ENCODE measurements at regions not wholly inside any gene's neighbourhood (a gene's known extent, or its start where the extent isn't known, plus 50 kb on each side); places are given as distances from the start of the nearest gene placed in this dataset.

DNA sequence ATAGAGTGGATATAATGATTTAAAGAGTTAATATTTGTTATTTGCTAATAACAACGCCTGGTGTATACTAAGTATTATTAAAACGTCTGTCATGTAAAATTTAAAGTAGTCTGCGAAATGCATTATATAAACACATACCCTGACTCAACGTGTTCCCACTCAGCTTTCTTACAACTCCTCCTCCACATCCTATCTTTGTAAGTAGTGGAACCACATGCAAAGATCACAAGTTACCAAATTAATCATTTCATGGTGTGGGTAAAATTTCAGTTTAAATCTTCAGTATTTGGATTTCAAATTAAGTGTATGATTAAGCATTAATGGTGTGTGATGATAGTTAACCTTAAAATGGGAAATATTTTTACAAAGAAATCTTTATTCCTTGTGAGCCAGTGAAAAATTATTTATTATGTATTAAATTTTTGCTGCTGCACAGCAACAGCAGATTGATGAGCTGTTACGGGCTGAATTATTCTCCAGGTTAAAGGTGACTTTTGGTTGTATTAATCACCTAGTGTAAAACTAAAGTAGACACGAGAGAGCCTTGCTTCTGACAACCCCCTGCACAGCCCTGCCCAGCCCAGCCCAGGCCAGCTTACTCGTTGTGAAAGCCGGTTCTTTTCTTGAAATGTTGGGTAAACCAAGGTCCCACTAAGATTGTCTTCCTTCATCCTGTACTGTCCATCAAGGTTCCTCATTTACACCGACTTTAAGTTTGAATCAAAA is 373.5 kb downstream of the DTWD2 start:
- H3K36me3 ChIP-seq = no peaks in the 10 kb centered on the region
- TF ChIP-seq POLR2AphosphoS5 (IDR thresholded peaks at IDR 0.05) = no peak
- no peak for TF ChIP-seq CTCF (IDR thresholded peaks at IDR 0.05)
- no peak for TF ChIP-seq EP300 (IDR thresholded peaks at IDR 0.05)
- no peak for TF ChIP-seq POLR2A (IDR thresholded peaks at IDR 0.05)
- H3K4me1 ChIP-seq = peaks cover 0 to 21% (median 0%) of the 10 kb centered on the region in 3 donors
- no peaks in the 10 kb centered on the region for H3K9me3 ChIP-seq
- no peak for ATAC-seq
- no peak overlapping the region for H3K4me3 ChIP-seq
- H3K27ac ChIP-seq = peak overlapping the region in 1 of 4 donors; percentile 12
- WGBS, 2 donors (ENCODE audit: low coverage in 1 of 2) = 31 to 32% methylated on average over 8 to 9 of the region's 9 CpGs
- H3K27me3 ChIP-seq = no peaks in the 10 kb centered on the region

GRCh38 chr5:118611332-118611945 is 376.9 kb downstream of the DTWD2 start:
- Histone ChIP-seq H3K36me3 (no peaks in the 10 kb centered on the region), H3K27me3 (no peaks in the 10 kb centered on the region), H3K9me3 (no peaks in the 10 kb centered on the region), H3K4me3 (no peak overlapping the region), H3K4me1 (peaks cover 0 to 18% (median 0%) of the 10 kb centered on the region in 3 donors), H3K27ac (no peak overlapping the region)
- WGBS, 2 donors (ENCODE audit: low coverage in 1 of 2) = 86 to 88% methylated on average over 5 of the region's 5 CpGs
- ATAC-seq = no peak
- TF ChIP-seq EP300 (IDR thresholded peaks at IDR 0.05) = no peak
- peak in 1 of 4 experiments; percentile 33 for TF ChIP-seq CTCF (IDR thresholded peaks at IDR 0.05)

DNA sequence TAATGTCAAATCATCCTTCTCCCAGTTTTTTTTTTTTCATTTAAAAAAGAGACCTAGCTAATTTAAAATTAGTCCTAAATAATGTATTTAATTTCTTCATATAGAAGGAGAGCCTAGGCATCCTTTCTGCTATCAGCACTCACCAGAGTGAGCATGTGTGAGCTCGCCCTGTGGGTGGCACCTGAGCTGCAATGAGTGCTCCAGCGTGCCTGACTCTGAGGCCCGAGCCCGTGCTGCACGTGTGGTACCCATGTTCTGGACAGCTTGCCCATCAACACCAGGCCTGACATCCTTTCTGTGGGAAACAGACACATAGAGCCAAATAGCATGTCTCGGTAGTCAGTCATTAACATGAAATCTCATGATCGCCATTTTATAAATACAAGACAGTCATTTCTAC is 381.4 kb downstream of the DTWD2 start:
- H3K9me3 ChIP-seq = no peaks in the 10 kb centered on the region
- H3K4me3 ChIP-seq = no peak overlapping the region
- H3K4me1 ChIP-seq = no peaks in the 10 kb centered on the region
- 88 to 94% methylated on average over 7 of the region's 7 CpGs for WGBS, 2 donors (ENCODE audit: low coverage in 1 of 2)
- no peak overlapping the region for H3K27ac ChIP-seq
- H3K27me3 ChIP-seq = no peaks in the 10 kb centered on the region
- TF ChIP-seq CTCF (IDR thresholded peaks at IDR 0.05) (no peak), EP300 (IDR thresholded peaks at IDR 0.05) (no peak), POLR2AphosphoS5 (IDR thresholded peaks at IDR 0.05) (no peak), POLR2A (IDR thresholded peaks at IDR 0.05) (no peak)
- H3K36me3 ChIP-seq = no peaks in the 10 kb centered on the region
- no peak for ATAC-seq

GRCh38 chr5:118605761-118606160 is 382.6 kb downstream of the DTWD2 start:
- Histone ChIP-seq H3K27ac (no peak overlapping the region), H3K9me3 (no peaks in the 10 kb centered on the region), H3K4me1 (no peaks in the 10 kb centered on the region), H3K27me3 (no peaks in the 10 kb centered on the region), H3K4me3 (no peak overlapping the region), H3K36me3 (no peaks in the 10 kb centered on the region)
- ATAC-seq = no peak
- 100% methylated on average over 3 of the region's 3 CpGs; no CpG with 5 or more reads in 1 of the 2 donors for WGBS, 2 donors (ENCODE audit: low coverage in 1 of 2)
- TF ChIP-seq CTCF (IDR thresholded peaks at IDR 0.05) (no peak), POLR2AphosphoS5 (IDR thresholded peaks at IDR 0.05) (no peak), EP300 (IDR thresholded peaks at IDR 0.05) (no peak), POLR2A (IDR thresholded peaks at IDR 0.05) (no peak)

GRCh38 chr5:118604106-118604505 is 384.2 kb downstream of the DTWD2 start:
- Histone ChIP-seq H3K4me3 (no peak overlapping the region), H3K27me3 (no peaks in the 10 kb centered on the region), H3K27ac (no peak overlapping the region), H3K9me3 (no peaks in the 10 kb centered on the region), H3K36me3 (no peaks in the 10 kb centered on the region), H3K4me1 (no peaks in the 10 kb centered on the region)
- no peak for ATAC-seq
- no peak for TF ChIP-seq CTCF (IDR thresholded peaks at IDR 0.05)
- no peak for TF ChIP-seq POLR2AphosphoS5 (IDR thresholded peaks at IDR 0.05)
- no peak for TF ChIP-seq POLR2A (IDR thresholded peaks at IDR 0.05)
- no peak for TF ChIP-seq EP300 (IDR thresholded peaks at IDR 0.05)
- WGBS, 2 donors (ENCODE audit: low coverage in 1 of 2) = 17% methylated on average over 2 of the region's 2 CpGs
